HG03025 (cell line): ENCODE measurements at regions not wholly inside any gene's neighbourhood (a gene's known extent, or its start where the extent isn't known, plus 50 kb on each side); places are given as distances from the start of the nearest gene placed in this dataset.

ENCODE experiments used
- ATAC-seq: cut with Tn5 transposase; IDR thresholded peaks from one replicate; pipeline ENCODE4 v1.9.1; 2021; ENCODE audit warnings: mild to moderate bottlenecking, moderate library complexity; ENCODE audit not compliant: unreplicated experiment, low FRiP score

GRCh38 chr12:115348301-115348700, 664.3 kb upstream of the TBX3 start:
- no peak for ATAC-seq

GRCh38 chr12:115343601-115344000, 659.6 kb upstream of the TBX3 start:
- ATAC-seq = no peak

DNA sequence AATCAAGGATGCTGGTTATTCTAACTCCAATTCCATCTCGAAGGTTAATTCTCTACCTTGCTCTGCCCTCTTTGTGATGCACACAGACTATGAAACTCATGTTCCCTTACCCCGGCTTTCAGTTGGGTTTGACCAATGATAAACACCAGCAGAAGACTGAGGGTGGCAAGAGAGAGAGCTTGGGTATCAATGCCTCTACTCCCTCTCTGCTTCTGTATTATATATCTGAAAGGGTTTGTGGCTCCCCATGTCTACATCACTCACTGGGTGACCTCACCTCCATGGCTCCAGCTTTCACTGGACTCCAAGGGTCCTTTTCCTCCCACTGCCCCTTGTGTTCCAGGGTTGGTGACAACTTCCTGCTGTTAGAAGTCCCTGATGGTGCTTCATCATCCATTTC, 659.0 kb upstream of the TBX3 start:
- no peak for ATAC-seq

GRCh38 chr12:115341442-115341841, 657.5 kb upstream of the TBX3 start:
- ATAC-seq = no peak

GRCh38 chr12:115338566-115339294, 654.8 kb upstream of the TBX3 start:
- ATAC-seq = no peak

DNA sequence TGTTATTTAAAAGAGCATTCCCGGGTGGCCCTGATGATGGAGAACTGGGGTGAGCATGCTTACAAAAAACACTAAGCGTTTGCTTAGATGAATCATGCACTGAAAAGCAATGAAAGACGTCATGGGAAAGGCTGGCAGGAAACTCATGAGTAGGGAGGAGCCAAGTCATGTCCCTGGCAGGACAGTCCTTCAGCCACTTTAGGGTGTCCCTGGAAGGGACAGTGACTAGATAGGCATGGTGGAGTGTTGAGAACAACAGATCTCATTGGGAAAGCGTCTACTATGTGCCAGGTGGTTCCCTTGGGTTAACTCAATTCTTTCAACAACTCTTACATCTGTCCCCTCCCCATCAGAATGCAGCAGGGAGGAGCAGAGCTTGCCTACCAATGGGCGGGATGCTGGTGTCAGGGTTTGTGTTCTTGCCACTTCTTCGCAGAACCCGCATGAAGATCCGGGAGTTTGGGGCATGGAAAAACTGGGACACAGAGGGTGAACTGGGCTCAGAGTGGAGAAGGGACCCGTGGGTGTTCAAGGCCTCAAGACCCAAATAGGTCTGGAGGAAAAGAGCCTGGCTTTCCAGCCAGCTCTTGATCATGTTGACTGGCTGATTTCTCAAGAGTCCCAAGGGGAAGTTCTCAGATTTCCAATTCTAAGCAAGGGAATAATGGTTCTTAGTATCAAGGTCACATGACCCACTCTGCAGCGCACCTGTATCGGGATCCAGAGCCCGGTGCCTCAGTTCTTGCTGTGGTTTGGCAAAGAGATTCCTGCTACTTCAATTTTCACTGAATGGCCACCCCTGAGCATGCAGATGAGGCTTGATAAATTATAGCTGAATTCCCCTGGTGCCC, 653.9 kb upstream of the TBX3 start:
- no peak for ATAC-seq

- no peak for ATAC-seq
Measured at GRCh38 chr12:115336506-115336905, 652.5 kb upstream of the TBX3 start.

DNA sequence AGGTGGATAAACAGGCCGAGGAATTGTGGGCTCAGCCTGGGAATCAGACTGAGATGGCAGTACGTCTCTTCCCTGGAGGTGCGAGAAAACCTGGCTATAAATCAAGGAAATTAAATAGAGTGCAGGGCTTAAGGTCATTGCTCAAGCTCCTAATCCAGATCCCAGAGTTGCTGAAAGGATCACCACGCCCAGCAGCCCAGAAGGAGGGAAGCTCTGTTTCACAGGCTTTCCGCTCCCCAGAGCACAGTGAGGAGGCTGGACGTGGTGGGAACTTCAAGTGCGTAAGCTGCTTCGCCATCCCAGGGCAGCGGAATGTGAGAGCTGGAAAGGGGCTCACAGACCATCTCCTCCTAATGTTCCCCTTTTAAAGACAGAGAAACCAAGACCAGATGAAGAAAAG, 651.6 kb upstream of the TBX3 start:
- no peak for ATAC-seq

DNA sequence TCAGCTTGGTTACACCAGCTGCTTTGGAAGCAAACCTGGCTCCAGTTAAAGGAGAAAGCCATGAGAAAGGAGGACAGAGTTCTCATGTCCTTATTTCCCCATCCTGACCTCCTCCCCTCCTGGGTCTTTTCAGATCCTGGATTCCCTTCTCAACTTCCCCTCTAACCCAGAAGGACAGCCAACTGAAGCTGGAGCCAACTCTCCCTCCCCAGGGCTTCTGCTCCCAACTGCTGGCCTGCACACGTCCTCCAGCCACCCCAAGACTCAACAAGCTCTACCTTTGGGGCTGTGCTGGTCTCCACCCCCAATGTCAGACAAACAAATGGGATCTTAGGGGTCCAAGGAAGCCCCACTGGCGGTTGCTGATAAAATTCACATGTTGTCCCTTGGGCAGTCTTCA, 651.1 kb upstream of the TBX3 start:
- no peak for ATAC-seq

- ATAC-seq = no peak
Measured at GRCh38 chr12:115332945-115333344, 649.0 kb upstream of the TBX3 start.

GRCh38 chr12:115325858-115326257, 641.9 kb upstream of the TBX3 start:
- ATAC-seq = no peak

- ATAC-seq = no peak
Measured at GRCh38 chr12:115324949-115325593, 641.1 kb upstream of the TBX3 start.

- no peak for ATAC-seq
Measured at GRCh38 chr12:115323223-115323905, 639.4 kb upstream of the TBX3 start.

DNA sequence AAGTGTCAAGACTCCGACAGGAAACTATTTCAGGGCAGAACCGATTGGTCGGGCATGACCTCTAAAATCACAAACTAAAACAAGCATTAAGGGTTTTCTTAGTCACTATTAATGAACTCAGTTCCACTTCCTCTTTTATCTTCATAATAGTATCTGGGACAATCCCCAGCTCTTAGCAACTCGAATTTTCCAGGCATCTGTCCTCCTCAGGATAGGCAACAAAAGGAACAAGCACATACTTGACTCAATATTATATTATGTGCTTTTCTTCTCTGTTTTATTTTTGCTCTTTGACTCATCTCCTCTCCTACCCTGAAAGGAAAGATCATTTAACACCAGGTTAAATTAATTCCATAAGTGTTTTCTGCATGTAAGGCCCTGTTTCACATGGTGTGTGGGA, 638.3 kb upstream of the TBX3 start:
- ATAC-seq = peak; percentile 53

GRCh38 chr12:115320967-115321366, 637.0 kb upstream of the TBX3 start:
- no peak for ATAC-seq

DNA sequence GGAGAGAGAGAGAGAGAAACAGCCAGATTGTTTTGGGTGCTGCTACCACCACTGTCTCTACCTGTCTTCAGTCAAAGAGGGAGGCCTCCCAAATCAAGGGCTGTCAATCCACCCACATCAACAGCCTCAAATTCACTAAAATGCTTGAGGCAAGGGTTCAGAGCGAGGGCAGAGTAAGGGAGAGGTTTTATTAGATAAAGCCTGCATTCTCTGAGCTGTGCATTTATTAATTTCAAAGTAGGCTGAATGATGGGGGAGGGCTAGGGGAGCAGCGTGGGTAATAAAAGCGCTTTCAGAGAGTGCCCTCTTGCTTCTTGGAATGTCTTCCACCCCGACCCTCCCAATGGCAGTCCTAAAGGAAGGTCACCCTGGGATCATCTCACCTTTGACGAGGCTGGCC, 636.5 kb upstream of the TBX3 start:
- no peak for ATAC-seq

GRCh38 chr12:115319446-115320040, 635.6 kb upstream of the TBX3 start:
- ATAC-seq = no peak

GRCh38 chr12:115313929-115314328, 630.0 kb upstream of the TBX3 start:
- no peak for ATAC-seq

- no peak for ATAC-seq
Measured at GRCh38 chr12:115312901-115313300, 628.9 kb upstream of the TBX3 start.

DNA sequence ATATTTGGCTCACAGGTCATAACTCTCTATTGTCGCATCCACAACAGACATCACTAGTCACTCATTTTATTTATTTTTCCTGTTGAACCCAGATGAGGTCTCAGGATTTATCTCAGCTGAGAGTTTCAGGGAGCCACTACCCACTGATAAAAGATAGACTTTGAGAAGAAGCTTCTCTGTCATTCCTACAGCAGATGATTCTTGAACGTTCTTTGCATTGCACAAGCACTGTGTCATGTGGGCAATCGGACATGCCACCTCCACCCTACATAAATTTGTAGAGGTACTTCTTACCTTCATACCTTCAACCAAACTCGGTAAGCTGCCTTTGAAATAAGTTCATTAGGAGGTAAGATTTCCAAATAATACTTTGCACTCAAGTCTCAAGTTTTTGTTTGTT, 627.9 kb upstream of the TBX3 start:
- no peak for ATAC-seq
